ENCODE measurements at regions not wholly inside any gene's neighbourhood (a gene's known extent, or its start where the extent isn't known, plus 50 kb on each side); places are given as distances from the start of the nearest gene placed in this dataset.
A peak's percentile ranks its signal among the peaks of the same experiment; 100 is the strongest.

DNA sequence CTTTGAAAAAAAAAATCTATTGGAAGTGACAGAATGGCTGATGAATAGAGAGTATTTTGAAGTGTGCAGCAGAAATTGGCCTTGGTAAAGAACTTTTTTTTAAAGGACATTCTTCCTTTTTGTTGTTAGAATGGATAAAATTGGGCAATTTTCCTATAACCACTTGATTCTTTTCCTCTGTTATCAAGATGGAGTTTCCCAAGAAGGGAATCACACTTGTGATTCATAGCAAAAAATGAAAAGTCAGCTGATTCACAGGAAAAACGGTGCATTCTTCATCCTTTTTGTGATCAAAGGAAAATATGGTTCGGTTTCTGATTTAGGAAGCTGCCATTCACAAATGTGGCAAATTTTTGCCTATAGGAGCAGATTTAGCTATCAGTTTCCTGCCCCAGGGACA, 486.8 kb downstream of the GBE1 start (continued):
- TF ChIP-seq, protein P1, sequence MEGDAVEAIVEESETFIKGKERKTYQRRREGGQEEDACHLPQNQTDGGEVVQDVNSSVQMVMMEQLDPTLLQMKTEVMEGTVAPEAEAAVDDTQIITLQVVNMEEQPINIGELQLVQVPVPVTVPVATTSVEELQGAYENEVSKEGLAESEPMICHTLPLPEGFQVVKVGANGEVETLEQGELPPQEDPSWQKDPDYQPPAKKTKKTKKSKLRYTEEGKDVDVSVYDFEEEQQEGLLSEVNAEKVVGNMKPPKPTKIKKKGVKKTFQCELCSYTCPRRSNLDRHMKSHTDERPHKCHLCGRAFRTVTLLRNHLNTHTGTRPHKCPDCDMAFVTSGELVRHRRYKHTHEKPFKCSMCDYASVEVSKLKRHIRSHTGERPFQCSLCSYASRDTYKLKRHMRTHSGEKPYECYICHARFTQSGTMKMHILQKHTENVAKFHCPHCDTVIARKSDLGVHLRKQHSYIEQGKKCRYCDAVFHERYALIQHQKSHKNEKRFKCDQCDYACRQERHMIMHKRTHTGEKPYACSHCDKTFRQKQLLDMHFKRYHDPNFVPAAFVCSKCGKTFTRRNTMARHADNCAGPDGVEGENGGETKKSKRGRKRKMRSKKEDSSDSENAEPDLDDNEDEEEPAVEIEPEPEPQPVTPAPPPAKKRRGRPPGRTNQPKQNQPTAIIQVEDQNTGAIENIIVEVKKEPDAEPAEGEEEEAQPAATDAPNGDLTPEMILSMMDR (IDR thresholded peaks at IDR 0.05; ENCODE audit: low read depth, low read length, missing input control): no peak
- no peak for TF ChIP-seq FOXA1 (IDR thresholded peaks at IDR 0.05)
- TF ChIP-seq, protein P2, sequence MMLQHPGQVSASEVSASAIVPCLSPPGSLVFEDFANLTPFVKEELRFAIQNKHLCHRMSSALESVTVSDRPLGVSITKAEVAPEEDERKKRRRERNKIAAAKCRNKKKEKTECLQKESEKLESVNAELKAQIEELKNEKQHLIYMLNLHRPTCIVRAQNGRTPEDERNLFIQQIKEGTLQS (IDR thresholded peaks at IDR 0.05): no peak
- no peak for TF ChIP-seq GABPA (IDR thresholded peaks at IDR 0.05 in 1 of 2, conservative IDR thresholded peaks at IDR 0.05 in 1 of 2)
- no peak for TF ChIP-seq RXRA (IDR thresholded peaks at IDR 0.05)
- TF ChIP-seq, protein P3, sequence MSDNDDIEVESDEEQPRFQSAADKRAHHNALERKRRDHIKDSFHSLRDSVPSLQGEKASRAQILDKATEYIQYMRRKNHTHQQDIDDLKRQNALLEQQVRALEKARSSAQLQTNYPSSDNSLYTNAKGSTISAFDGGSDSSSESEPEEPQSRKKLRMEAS (IDR thresholded peaks at IDR 0.05): no peak
- TF ChIP-seq RAD21 (IDR thresholded peaks at IDR 0.05): no peak
- no peak for TF ChIP-seq SP1 (IDR thresholded peaks at IDR 0.05)
- TF ChIP-seq EGR1 (IDR thresholded peaks at IDR 0.05; ENCODE audit: low read depth in 2 of 2): no peak

DNA sequence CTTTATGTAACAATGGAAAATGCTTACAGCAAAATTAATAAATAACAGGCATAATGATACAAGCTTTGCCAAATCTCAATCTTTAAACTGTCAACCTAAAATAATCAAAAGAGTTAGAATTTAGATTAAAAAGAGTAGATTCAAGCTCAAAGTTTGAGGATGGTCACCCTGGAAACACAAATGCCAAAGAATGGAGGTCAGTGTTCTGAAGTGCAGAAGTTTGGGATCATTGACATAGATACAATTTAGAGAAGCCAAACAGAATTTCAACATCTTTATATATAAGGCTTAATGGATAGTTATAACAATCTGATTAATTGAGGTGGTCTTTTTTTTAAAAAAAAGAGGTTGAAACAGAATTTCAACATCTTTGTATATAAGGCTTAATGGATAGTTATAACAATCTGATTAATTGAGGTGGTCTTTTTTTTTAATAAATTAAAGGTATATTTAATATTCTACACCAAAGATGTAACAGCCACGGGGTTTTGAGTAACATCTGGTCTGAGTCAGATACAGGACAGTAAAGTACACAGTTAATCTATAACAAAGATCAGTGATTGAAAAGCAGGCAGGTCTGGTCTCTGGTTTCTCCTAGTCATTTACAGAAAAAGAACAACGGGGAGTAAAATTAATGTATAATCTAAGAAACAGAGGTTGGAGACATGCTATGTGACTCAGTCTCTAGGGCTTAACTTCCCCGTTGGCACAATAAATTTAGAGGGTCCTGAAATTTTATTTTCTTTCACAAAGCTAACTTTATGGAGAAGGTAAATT, 490.7 kb downstream of the GBE1 start:
- Histone ChIP-seq H3K27me3 (ENCODE audit: control insufficient read depth in 4 of 4, insufficient read depth in 4 of 4, low read length in 3 of 4) (no peaks in the 10 kb centered on the region), H3K4me3 (ENCODE audit: low read depth in 1 of 3, low read length in 3 of 3) (no peak overlapping the region), H3K27ac (ENCODE audit: low read depth in 1 of 2, low read length in 2 of 2) (no peak overlapping the region), H3K4me1 (ENCODE audit: control insufficient read depth in 4 of 4, insufficient read depth in 4 of 4, low read length in 3 of 4) (no peaks in the 10 kb centered on the region), H3K36me3 (ENCODE audit: control insufficient read depth in 4 of 4, insufficient read depth in 3 of 4, low read depth in 1 of 4, low read length in 3 of 4) (no peaks in the 10 kb centered on the region), H3K9me3 (ENCODE audit: control insufficient read depth in 4 of 4, low read length in 3 of 4) (no peaks in the 10 kb centered on the region), H3K9ac (ENCODE audit: low read depth in 1 of 2, low read length in 2 of 2) (no peak overlapping the region)
- TF ChIP-seq RXRA (IDR thresholded peaks at IDR 0.05) (peak in 1 of 2 donors; percentile 7), HNF4A (conservative IDR thresholded peaks at IDR 0.05) (no peak)
- TF ChIP-seq, protein P2 (IDR thresholded peaks at IDR 0.05): no peak
- no peak for DNase-seq (ENCODE audit: low spot score)
- 33% methylated on average over 3 of the region's 3 CpGs for WGBS

- Histone ChIP-seq H3K9me3 (ENCODE audit: control insufficient read depth in 4 of 4, low read length in 3 of 4) (no peaks in the 10 kb centered on the region), H3K4me3 (ENCODE audit: low read depth in 1 of 3, low read length in 3 of 3) (no peak overlapping the region), H3K27me3 (ENCODE audit: control insufficient read depth in 4 of 4, insufficient read depth in 4 of 4, low read length in 3 of 4) (no peaks in the 10 kb centered on the region), H3K27ac (ENCODE audit: low read depth in 1 of 2, low read length in 2 of 2) (no peak overlapping the region), H3K4me1 (ENCODE audit: control insufficient read depth in 4 of 4, insufficient read depth in 4 of 4, low read length in 3 of 4) (no peaks in the 10 kb centered on the region), H3K36me3 (ENCODE audit: control insufficient read depth in 4 of 4, insufficient read depth in 3 of 4, low read depth in 1 of 4, low read length in 3 of 4) (no peaks in the 10 kb centered on the region), H3K9ac (ENCODE audit: low read depth in 1 of 2, low read length in 2 of 2) (no peak overlapping the region)
- 84% methylated on average over 4 of the region's 4 CpGs for WGBS
- no peak for DNase-seq (ENCODE audit: low spot score)
- TF ChIP-seq, protein P4, sequence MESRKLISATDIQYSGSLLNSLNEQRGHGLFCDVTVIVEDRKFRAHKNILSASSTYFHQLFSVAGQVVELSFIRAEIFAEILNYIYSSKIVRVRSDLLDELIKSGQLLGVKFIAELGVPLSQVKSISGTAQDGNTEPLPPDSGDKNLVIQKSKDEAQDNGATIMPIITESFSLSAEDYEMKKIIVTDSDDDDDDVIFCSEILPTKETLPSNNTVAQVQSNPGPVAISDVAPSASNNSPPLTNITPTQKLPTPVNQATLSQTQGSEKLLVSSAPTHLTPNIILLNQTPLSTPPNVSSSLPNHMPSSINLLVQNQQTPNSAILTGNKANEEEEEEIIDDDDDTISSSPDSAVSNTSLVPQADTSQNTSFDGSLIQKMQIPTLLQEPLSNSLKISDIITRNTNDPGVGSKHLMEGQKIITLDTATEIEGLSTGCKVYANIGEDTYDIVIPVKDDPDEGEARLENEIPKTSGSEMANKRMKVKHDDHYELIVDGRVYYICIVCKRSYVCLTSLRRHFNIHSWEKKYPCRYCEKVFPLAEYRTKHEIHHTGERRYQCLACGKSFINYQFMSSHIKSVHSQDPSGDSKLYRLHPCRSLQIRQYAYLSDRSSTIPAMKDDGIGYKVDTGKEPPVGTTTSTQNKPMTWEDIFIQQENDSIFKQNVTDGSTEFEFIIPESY (IDR thresholded peaks at IDR 0.05): no peak
- TF ChIP-seq YY1 (IDR thresholded peaks at IDR 0.05) (no peak), FOXA1 (IDR thresholded peaks at IDR 0.05) (no peak), RXRA (IDR thresholded peaks at IDR 0.05) (no peak), RAD21 (IDR thresholded peaks at IDR 0.05) (no peak), HNF4A (conservative IDR thresholded peaks at IDR 0.05) (no peak), SP1 (IDR thresholded peaks at IDR 0.05) (no peak), NR2F2 (IDR thresholded peaks at IDR 0.05) (no peak), GABPA (IDR thresholded peaks at IDR 0.05 in 1 of 2, conservative IDR thresholded peaks at IDR 0.05 in 1 of 2) (no peak), JUND (IDR thresholded peaks at IDR 0.05) (no peak), EGR1 (IDR thresholded peaks at IDR 0.05; ENCODE audit: low read depth in 2 of 2) (no peak), TAF1 (conservative IDR thresholded peaks at IDR 0.05) (no peak), FOXA2 (IDR thresholded peaks at IDR 0.05) (no peak), HNF4G (IDR thresholded peaks at IDR 0.05) (no peak)
- TF ChIP-seq, protein P2 (IDR thresholded peaks at IDR 0.05): no peak
- TF ChIP-seq, protein P1 (IDR thresholded peaks at IDR 0.05; ENCODE audit: low read depth, low read length, missing input control): no peak
- TF ChIP-seq, protein P3 (IDR thresholded peaks at IDR 0.05): no peak
These were observed 492.9 kb downstream of the GBE1 start for GRCh38 chr3:81268526-81268925.
